HG03159 (cell line): ENCODE measurements at regions not wholly inside any gene's neighbourhood (a gene's known extent, or its start where the extent isn't known, plus 50 kb on each side); places are given as distances from the start of the nearest gene placed in this dataset.

Experiments
- ATAC-seq: cut with Tn5 transposase; IDR thresholded peaks from one replicate; pipeline ENCODE4 v1.9.1; 2021; ENCODE audit warnings: mild to moderate bottlenecking, moderate library complexity; ENCODE audit not compliant: unreplicated experiment

DNA sequence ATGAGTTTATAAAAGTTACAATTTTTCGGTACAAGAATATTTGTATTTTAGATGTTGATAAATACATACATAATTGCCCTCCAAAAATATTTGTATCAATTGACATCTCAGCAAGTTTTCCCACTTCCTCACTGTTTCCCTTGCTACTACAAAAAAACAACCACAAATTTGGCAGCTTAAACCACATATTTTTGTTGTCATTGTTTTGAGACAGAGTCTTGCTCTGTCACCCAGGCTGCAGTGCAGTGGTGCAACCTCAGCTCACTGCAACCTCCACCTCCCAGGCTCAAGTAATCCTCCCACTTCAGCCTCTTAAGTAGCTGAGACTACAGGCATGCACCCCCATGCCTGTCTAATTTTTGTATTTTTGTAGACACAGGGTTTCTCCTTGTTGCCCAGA is 162.8 kb upstream of the RARB start:
- ATAC-seq: no peak

DNA sequence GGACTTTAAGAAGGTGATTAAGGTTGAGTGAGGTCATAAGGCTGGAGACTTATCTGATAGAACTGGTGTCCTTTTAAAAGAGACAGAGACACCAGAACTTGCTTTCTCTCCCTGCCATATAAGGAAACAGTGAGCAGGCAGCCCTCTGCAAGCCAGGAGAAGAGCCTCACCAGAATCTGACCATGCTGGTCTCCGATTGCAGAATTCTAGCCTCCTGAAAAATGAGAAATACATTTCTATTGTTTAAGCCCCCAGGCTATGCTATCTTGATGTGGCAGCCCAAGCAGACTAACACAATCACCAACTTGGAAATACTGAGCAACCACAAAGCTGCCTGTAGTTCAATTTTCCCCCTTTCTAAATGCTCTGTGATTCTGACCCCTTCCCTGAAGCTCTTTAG is 161.4 kb upstream of the RARB start:
- ATAC-seq: no peak

DNA sequence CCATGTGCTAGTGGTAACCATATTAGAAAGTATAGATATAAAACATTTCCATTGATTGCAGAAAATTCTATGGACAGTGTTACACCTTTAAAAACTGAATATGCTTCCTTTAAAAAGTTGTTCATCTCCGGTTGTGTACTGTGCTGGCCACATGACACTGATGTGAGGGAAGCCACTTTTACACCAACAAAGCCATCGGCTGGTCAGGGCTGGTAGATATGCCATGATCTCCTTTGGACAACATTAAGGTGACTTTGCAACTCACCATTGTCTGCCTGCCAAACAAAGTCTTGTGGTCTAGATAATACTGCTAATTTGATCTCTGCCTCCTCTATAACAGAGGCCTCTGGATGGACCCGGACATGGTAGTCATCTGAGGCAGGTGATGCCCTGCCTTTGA is 156.0 kb upstream of the RARB start:
- no peak for ATAC-seq

DNA sequence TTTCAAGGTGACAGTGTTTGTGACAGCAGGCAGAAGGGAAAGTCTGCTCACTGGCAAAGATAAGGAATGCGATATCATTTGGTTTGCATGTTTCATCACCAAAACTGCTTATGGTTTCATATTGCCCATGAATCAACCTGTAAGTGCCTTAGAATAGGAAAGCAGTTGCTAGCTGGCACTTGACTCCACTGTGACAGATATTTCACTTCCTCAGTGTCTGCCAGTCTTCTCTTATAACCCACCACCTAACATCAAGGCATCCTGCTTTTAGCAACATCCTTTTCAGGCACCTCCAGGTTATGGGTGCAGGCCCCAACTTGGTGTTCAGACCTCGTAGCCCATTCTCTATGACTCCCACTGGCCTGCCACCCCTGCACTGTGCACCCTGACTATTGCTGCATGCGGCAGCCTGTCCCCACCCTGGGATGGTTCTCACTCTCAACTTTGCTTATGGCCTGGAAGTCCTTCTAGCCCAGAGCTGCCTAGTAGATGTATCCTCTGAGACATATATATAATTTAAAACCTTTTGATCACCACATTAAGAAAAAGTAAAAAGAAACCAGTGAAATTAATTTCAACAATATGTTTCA is 154.4 kb upstream of the RARB start:
- ATAC-seq: no peak

DNA sequence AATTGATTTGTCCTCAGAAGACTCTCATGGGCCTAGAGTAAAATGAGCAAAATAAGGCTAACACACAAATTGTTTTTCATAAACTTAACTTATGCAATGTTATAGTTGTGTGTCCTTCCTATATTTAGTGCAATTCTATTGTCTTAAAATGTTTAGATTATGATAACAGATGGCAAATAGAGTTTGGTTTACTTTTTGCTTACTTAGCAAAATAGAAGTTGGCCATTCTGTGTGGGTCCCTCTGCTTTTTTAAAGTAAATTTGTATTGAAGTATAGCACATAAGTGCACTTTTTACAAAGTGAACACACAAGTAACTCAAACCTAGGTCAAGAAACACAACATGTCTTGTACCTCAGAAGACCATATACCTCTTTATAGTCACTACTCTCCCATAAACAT is 150.6 kb upstream of the RARB start:
- ATAC-seq: no peak

DNA sequence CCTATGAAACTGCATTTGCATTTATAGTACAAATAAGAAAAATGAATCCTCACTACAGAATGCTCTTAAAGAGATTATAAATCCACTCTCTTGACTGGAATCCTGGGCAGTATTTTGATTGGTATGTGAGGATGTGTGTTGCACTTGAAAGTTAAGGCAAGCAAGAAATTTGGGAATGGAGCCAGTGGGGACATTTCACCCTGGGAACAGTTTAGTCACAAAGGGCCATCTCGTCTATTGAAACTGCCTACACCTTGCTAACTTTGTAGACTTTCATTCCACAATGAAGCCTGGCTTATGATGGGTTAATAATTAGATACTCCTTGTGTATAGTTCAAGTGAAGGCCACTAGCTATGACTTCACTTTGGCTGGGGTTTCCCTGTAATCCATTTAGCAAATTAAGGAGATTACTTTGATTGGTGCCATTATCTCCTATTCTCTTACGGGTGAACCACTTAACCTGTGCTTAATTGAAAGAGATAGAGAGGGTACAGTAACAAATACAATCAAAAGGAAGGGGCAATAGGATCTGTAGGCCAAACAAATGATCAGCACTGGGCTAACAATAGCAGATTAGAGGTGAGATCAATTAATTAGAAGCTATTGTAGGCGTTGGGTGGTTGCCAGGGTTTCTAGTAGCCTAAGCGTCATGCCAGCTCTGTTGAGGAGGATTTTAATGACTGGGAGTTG is 146.9 kb upstream of the RARB start:
- ATAC-seq: no peak

DNA sequence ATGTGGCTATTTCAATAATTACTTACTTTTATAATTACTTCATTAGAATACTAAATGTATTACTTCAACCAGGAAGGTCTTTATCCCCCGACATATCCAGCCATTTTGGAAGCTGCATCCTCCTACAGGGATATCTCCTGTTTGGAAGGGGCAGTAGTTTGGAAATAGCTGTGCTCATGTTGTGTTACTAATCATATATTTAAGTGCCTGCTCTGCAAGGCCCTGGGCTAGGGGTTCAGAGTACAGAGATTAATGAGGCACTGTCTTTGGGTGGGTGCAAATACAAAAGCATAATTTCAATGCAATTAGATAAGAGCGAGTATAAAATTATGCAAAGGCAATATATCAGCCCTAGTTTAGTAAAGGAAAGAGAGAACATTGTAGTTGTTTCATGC is 146.3 kb upstream of the RARB start:
- ATAC-seq: no peak

DNA sequence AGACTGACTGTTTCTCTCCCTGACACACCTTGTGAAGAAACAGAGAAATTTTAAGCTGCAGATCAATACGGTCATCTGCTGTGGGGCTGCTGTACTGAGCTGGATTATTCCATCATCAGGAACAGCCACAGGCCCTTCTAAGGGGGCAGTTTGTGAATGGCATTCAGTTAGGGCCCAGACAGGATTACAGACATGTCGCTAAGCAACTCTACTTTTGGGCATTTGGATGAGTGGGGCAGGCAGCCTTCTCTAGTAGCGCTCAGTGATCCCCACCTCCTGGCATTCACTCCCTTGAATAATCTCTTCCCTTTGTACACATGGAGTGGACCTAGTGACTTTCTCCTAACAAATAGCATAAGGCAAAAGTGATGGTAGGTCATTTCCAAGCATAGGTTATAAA is 144.4 kb upstream of the RARB start:
- no peak for ATAC-seq

DNA sequence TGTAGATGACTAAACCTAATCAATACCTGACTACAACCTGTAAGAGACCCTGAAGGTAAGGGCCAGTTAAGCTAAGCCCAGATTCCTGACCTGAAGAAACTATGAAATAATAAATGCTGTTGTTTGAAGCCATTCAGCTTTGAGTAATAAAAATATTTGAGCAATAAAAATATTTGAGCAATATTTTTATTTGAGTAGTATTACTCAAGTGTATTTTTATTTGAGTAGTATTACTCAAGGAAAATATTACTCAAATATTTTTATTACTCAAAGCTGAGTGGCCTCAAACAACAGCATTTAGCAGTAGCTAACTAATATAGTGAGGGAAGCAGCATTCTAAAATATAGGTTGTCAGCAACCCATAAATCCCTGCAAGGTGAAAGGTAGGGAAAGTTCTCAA is 143.8 kb upstream of the RARB start:
- no peak for ATAC-seq

DNA sequence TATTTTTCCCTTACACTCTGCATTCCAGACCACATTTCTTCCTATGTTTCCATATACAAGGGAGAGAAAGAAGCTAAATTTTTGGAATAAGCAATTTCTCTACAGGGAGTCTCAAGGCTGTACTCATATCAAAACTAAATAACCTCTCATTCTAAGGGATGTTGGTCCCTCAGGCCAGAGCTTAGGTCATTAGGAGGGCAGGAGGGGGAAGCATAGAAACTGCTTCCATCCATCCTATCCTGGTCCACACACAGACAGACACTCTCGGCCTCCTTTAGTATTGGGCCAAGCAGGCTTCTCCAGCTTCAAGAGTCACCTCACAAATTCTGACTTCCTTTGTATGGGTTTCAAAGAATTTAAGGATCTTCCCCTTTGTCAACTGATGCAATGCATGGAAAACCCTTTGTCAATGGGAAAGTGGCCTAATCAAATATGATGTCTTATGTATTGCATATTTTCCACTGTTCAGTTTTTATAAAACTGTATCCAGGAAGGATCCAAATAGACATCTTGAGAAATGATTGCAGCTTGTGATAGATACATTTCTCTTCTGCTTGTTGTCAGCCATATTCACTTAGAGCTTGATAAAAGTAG is 140.7 kb upstream of the RARB start:
- ATAC-seq: no peak

DNA sequence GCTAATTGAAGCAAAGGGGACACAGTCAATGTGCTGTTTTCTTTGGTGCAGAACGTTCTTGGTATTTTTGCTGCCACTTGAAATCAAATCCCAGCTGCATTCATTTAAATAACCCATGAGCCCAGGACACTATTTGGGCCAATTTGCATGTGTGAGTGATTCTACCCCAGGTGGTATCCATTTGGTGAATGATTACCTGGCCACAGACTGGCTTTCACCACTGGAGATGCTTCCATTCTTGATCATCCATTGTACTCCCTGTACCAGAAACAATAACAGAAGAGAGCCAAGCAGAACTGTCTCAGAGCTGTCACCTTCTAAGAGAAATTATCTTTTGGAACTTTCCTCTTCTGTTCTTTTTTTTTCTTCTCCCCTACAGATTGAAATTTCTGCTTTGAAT is 139.7 kb upstream of the RARB start:
- no peak for ATAC-seq

DNA sequence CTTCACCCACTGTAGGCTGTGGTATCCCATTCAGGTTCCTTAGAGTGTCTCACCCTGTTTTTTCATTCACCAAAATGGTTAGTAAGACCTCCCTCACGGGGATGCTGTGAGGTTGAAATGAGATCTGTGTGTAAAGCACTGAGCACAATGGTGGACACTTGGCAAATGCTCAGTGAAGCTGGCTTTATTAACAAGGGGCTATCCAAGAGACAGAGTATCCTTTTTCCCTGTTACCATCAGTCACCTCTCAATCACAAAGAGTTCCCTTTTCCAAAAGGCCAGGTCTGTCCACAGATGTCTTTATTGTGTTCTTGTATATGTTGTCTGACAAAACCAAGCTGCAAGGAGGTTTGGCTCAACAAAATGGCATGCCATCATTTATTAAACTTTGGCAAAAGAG is 138.9 kb upstream of the RARB start:
- no peak for ATAC-seq

DNA sequence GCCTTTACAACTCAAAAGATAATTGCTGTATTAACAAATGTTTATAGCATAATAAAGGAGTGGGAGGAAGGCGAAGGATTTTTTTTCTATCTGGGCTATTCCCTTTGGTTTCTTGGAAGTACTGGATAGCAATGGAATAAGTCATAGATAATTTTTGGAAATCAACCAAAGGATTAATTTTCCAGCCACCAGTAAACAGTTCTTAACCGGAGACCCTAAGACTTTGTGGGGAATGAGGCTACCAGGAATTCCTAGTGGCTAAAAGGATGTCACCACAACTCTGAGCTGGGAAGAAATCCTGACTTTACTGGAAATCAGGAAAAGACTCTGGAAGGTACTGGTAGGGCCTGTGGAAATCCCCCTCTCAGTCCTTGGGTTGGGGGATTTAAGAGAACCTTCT is 138.4 kb upstream of the RARB start:
- no peak for ATAC-seq

DNA sequence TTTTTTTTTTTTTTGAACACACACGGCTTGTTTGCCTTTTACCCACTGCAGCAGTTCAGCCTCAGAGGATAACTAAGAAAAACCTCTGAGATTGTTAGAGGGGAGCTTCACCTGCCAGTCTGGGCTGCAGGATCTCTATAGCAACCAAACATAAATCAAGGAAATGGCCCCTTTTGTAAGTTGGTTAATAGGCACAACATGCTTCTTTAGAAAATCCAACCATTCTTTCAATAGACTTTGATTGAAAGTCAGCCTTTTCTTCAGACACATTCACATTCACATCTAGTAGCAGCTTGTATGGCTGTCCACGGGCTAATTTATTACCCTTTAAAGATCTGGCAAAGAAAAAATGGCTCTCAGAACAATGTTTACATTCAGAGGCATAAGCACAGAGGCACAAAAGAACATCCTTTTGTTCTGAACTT is 136.6 kb upstream of the RARB start:
- ATAC-seq: no peak

DNA sequence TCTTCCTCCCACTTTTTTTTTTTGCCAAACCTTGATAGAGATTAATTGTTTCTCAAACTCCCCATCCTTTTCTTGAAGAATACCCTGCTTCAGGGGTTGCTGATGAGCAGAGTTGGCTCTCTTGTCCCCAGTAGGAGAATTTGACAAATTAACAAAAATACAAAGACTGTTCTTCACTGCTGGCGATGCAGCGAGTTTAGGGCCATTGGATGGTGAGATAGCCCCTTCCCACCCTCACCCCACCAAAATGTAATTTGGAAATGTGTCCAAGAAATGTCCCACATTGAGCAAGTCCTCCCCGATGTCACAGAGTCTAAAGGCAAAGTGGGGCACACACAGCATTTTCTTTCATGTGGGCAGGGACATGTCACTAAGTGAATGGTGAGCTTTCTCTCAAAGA is 136.0 kb upstream of the RARB start:
- no peak for ATAC-seq

DNA sequence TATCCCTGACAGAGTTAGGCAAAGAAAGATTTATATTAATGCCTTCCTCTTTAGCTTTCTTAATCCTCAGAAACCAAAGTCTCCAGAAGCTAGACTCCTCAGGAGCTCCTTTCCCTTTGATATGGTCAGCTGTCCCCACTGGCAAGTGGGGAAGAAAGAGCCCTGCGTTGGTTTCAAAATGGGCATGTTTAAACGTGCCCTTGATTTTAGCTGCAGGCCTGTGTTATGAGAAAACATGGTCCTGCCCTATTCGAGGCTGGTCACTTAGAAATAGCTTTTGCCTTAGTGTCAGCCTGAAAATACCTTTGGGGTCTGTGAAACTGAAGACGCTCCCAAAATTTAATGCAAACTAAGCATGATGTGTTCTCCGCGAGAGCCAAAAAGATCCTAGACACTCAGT is 135.5 kb upstream of the RARB start:
- ATAC-seq: no peak

DNA sequence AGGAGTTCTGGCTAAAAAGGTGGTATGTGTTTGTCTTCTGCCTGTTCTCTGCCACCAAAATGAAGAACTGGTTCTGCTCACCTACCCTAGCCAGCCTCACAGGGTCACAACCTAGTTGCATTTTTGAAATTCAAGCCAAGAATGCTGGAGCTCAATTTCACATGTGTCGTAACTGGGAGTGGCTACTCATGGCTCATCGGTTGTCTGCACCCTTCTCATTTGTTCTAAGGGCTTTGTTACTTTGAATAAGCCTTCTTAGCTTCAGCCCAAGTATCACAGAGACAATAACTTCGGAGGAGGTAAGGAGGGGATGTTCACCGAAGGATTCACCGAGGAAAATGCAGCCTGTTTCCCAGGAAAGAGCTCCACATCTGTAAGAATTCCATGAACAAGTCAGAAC is 134.3 kb upstream of the RARB start:
- no peak for ATAC-seq

DNA sequence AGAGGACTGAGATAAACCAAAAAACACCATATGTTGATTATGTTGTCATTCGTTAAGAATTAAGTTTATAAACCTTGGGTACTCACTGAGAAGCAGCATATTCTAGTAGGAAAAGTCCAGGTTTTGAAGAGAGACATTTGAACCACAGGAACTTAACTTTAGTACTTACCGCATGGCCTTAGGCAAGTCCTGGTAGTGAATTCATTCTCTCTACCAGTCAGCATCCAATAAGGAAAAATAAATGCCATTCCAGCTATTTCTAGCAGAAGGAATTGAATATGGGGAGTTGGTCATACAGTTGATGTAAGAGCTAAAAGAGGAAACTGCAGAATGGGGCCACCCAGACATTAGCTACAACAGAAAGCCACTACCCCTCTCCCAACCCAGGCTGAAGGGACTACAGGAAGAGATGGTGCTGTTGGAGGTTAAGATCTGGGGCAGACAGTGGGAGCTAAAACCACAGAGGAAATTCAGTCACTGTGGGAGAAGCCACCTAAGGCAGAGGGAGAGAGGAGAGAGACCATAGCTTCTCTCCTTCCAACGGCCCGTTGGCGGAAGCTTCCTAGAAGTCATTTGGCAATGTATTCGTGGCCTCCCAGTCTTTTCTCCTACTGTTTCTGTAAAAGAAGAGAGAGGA is 133.8 kb upstream of the RARB start:
- no peak for ATAC-seq

DNA sequence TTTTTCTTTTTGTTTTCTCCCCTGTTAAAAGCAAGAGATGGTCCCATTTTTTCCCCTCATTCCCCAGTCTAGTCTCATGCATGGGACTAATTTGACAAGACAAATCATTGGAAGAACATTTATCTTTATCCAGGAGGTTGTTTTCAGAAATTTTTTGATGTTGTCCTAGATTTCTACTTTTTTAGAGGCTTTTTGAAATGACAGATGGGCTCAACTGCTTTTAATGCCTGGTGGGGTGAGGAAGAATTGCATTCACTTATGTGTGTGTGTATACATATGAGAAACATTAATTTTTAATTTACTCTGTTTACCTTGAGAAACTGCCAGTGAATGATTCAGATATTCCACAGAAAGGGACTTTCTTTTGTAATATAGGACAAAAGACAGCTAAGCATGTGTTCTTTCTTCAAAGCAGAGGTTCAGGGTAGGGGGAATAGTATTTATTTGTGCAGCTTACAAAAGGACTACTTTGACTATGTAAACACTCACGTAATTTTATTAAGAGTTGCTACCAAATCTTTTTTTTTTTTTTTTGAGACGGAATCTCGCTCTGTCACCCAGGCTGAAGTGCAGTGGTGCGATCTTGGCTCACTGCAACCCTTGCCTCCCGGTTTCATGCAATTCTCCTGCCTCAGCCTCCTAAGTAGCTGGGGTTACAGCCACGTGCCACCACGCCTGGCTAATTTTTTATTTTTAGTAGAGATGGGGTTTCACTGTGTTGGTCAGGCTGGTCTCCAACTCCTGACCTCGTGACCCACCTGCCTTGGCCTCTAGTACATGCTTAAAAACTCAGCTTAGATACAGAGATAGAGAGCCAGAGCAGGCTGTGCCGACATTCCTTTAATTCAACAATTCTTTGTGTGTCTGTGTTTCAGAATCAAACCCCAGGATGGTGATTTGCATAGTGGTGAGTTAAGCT is 130.1 kb upstream of the RARB start:
- no peak for ATAC-seq

DNA sequence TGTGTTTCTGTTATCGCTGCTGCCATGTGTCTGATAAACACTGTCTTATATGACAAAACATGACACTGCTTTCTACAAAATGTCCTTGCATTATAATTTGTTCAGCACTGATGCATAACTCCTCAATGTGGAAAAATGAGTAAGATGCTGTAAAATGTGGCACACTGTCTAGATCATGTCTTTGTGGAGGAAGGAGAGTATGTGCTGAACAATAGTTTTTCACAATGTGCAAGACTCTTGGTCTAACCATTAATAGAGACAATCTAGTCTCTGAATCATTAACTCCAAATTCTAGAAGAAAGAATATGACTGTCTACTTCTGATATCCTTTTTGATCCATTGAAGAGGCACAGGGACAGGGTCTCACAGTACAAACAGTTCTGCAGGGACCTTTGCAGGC is 127.9 kb upstream of the RARB start:
- no peak for ATAC-seq

DNA sequence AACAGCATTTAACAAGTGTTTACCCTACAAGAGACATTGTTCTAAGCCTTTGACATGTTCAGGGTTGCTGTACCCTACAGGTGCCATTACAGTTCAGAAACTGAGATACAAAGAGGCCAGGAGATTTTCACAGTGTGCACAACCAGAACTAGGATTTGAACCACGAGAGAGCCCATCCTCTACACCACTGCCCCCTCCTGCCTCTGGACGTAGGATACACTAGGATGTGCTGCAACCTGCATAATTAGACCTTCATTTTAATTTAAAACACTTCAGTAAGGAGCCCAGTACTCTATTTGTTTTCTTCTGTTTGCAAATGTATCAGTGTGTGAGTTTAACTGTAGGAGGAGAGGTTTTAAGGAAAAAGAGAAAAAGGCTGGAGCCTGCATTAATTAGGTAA is 123.1 kb upstream of the RARB start:
- no peak for ATAC-seq
